Epithelial cell of proximal tubule (primary cell): ENCODE measurements at regions not wholly inside any gene's neighbourhood (a gene's known extent, or its start where the extent isn't known, plus 50 kb on each side); places are given as distances from the start of the nearest gene placed in this dataset.

Experiments
- DNase-seq: peaks from one replicate; pipeline ENCODE4 v3.0.0-alpha.2; 2011; ENCODE audit warnings: low read depth
- H3K4me3 ChIP-seq: 2 replicates; pipeline ENCODE4 v1.5.1; 2011; ENCODE audit warnings: low read depth, mild to moderate bottlenecking, low read length
- TF ChIP-seq, protein P1 (sequence below): conservative IDR thresholded peaks from 2 replicates; pipeline ENCODE4 v1.5.1; 2012; ENCODE audit warnings: low read depth, mild to moderate bottlenecking, low read length

DNA sequence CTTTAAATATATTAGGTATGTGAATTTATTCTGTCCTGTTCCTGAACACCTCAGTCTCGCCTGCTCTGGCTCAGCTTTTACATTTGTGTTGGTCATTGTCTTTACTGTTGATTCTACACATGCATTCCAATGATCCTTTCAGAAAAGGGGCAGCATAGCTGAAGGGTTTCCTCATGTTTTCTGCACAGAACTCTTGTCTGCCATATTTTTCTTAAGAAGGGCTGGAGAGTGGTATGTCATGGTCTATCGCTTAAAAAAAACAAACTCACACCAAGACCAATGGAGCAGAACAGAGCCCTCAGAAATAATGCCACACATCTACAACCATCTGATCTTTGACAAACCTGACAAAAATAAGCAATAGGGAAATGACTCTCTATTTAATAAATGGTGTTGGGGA is 215.8 kb upstream of the HSFY2 start:
- peak; percentile 22 for DNase-seq
- H3K4me3 ChIP-seq = no peak overlapping the region
- TF ChIP-seq, protein P1, sequence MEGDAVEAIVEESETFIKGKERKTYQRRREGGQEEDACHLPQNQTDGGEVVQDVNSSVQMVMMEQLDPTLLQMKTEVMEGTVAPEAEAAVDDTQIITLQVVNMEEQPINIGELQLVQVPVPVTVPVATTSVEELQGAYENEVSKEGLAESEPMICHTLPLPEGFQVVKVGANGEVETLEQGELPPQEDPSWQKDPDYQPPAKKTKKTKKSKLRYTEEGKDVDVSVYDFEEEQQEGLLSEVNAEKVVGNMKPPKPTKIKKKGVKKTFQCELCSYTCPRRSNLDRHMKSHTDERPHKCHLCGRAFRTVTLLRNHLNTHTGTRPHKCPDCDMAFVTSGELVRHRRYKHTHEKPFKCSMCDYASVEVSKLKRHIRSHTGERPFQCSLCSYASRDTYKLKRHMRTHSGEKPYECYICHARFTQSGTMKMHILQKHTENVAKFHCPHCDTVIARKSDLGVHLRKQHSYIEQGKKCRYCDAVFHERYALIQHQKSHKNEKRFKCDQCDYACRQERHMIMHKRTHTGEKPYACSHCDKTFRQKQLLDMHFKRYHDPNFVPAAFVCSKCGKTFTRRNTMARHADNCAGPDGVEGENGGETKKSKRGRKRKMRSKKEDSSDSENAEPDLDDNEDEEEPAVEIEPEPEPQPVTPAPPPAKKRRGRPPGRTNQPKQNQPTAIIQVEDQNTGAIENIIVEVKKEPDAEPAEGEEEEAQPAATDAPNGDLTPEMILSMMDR = no peak

DNA sequence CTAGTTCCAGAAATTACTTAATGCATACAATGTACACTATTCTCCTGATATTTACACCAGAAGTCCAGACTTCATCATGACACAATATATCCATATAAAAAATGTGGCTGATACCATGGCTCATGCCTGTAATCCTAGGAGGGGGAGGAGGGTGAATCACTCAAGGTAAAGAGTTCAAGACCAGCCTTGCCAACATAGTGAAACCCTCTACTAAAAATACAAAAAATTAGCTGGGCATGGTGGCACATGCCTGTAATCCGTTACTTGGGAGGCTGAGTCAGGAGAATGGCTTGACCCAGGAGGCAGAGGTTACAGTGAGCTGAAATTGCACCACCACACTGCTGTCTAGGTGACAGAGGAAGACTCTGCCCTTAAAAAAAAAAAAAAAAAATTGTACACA is 192.5 kb upstream of the HSFY2 start:
- TF ChIP-seq, protein P1 = no peak
- no peak for DNase-seq
- no peak overlapping the region for H3K4me3 ChIP-seq

DNA sequence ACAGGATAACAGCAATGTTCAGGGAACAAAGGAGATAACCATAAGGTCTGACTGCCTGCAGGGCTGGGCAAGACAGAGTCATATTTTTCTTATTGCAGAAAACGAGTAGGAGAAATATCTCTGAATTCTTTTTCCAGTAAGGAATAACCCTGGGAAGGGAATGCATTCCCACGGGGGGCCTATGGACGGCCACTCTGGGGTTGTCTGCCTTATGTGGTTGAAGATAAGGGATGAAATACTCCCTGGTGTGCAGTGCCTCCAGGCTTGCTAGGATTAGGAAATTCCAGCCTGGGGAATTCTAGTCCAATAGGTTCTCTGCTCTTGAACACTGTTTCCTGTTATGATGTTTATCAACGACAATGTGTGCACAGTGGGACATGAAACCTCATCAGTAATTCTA is 185.3 kb upstream of the HSFY2 start:
- H3K4me3 ChIP-seq = no peak overlapping the region
- TF ChIP-seq, protein P1 = no peak
- DNase-seq = no peak

DNA sequence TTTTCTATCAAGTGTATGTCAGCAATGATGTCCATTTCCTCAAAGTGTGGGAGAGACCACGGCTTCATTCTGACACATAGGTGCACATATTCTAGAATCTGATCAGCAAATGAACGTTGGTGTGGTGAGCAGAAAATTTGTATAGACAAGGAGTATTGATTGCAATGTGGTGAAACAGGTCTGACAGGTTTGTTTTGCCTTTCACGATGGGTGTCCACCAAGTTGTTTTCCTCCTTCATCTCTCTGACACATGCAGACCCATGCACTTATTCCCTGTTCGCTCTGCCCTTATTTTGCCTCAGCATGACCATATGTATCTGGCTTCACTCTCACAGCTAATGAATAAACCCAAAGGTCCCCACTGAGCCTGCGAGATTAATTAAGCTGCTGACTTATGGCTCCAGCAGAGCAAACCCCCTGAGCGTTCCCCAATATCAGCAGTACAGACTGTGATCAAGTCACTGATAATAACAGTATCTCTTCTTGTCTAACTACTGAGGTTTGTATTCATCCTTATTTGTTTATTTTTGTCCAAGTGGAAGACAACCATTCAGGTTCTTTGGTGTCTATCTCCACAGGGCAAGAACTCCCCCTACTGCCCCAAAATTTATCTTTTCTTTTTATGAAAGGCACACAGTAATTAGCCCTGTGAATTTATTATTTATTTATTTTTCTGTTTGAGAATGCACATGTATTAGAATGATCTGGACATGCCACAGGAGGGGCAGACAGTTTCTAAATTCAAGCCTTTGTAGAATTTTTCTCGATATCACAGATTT is 178.3 kb upstream of the HSFY2 start:
- TF ChIP-seq, protein P1 = no peak
- H3K4me3 ChIP-seq = no peak overlapping the region
- DNase-seq = no peak

DNA sequence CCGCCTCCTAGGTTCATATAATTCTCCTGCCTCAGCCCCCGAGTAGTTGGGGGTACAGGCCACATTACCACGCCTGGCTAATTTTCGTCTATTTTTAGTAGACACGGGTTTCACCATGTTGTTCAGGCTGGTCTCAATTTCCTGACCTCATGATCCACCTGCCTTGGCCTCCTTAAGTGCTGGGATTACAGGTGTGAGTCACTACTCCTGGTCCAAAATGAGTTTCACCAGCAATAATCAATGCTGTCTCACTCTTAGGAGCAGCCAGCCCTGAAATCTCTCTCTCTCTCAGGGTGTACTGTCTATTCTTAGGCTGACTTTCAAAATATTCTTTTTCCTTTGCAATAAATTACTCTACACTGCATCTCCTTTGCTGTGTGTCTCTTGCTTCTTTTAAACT is 177.5 kb upstream of the HSFY2 start:
- DNase-seq = peak; percentile 42
- no peak overlapping the region for H3K4me3 ChIP-seq
- TF ChIP-seq, protein P1 = no peak

DNA sequence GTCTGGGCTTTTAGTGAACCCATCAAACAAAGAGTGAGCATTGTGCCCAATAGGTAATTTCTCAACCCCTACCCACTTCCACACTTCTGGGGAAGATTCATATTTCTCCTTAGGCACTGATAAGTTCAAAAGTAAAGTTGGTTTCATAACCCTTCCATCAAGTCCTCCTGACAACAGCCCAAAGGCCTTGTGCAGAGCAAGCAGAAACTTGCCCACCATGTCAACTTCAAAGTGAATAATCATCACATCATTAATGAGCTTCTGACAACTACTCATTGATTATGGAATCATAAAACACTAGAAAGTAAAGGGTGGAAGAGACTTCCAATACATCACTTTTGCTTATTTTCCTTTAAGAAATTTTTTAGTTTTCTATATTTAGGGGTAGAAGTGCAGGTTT is 163.3 kb upstream of the HSFY2 start:
- no peak for DNase-seq
- TF ChIP-seq, protein P1 = no peak
- no peak overlapping the region for H3K4me3 ChIP-seq

DNA sequence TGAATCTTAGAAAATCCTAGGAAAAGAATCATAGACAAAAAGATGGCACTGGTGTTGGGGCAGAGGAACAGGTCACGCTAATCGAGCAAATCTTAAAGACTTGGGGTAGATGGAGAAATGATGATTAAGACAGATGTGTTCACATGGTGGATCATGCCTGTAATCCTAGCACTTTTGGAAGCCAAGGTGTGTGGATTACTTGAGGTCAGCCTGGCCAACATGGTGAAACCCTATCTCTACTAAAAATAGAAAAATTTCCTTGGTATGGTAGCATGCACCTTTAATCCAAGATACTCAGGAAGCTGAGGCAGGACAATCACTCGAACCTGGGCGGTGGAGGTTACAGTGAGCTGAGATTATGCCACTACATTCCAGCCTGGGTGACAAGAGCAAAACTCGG is 145.7 kb upstream of the HSFY2 start:
- H3K4me3 ChIP-seq = no peak overlapping the region
- TF ChIP-seq, protein P1 = no peak
- DNase-seq = no peak
